ENCODE measurements at regions not wholly inside any gene's neighbourhood (a gene's known extent, or its start where the extent isn't known, plus 50 kb on each side); places are given as distances from the start of the nearest gene placed in this dataset.

GRCh38 chr2:62305421-62306176, 109.7 kb downstream of the B3GNT2 start:
- TF ChIP-seq, protein P1, sequence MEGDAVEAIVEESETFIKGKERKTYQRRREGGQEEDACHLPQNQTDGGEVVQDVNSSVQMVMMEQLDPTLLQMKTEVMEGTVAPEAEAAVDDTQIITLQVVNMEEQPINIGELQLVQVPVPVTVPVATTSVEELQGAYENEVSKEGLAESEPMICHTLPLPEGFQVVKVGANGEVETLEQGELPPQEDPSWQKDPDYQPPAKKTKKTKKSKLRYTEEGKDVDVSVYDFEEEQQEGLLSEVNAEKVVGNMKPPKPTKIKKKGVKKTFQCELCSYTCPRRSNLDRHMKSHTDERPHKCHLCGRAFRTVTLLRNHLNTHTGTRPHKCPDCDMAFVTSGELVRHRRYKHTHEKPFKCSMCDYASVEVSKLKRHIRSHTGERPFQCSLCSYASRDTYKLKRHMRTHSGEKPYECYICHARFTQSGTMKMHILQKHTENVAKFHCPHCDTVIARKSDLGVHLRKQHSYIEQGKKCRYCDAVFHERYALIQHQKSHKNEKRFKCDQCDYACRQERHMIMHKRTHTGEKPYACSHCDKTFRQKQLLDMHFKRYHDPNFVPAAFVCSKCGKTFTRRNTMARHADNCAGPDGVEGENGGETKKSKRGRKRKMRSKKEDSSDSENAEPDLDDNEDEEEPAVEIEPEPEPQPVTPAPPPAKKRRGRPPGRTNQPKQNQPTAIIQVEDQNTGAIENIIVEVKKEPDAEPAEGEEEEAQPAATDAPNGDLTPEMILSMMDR (IDR thresholded peaks at IDR 0.05 in 2 of 3, conservative IDR thresholded peaks at IDR 0.05 in 1 of 3; ENCODE audit: borderline replicate concordance in 1 of 3, insufficient read depth in 1 of 3, low read depth in 2 of 3, low read length in 2 of 3), result no peak
- TF ChIP-seq POLR2A (IDR thresholded peaks at IDR 0.05; ENCODE audit: borderline replicate concordance, extremely low read depth, insufficient read depth, insufficient read length) (no peak), REST (IDR thresholded peaks at IDR 0.05; ENCODE audit: low read depth) (no peak), ZNF274 (IDR thresholded peaks at IDR 0.05; ENCODE audit: low read depth, low read length) (no peak), RAD21 (IDR thresholded peaks at IDR 0.05; ENCODE audit: low read depth) (no peak), CEBPB (IDR thresholded peaks at IDR 0.05; ENCODE audit: low read depth) (no peak), POLR2AphosphoS5 (IDR thresholded peaks at IDR 0.05; ENCODE audit: low read depth, low read length) (no peak; the same call in none of the 2 replicates)
- TF ChIP-seq, protein P2, sequence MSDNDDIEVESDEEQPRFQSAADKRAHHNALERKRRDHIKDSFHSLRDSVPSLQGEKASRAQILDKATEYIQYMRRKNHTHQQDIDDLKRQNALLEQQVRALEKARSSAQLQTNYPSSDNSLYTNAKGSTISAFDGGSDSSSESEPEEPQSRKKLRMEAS (IDR thresholded peaks at IDR 0.05), result no peak

Data from HCT116 (cell line).